HepG2 (cell line): ENCODE measurements at regions not wholly inside any gene's neighbourhood (a gene's known extent, or its start where the extent isn't known, plus 50 kb on each side); places are given as distances from the start of the nearest gene placed in this dataset.

Source experiments
- ATF7-NPFF ChIP-seq: sonication (generic); formaldehyde crosslinking; IDR thresholded peaks from 2 replicates; pipeline ENCODE4 v1.8.1; 2023; ENCODE audit warnings: mild to moderate bottlenecking, low read depth, missing genetic modification reagents, moderate library complexity
- GABPA ChIP-seq, 2 experiments: IDR thresholded peaks; 2 replicates each; pipeline ENCODE4 v1.6.1; 2011 to 2016; ENCODE audit warnings: low read depth in 2 of 2, low read length in 1 of 2, missing biosample characterization in 1 of 2, missing genetic modification characterization in 1 of 2
- IKZF4 ChIP-seq: sonication (generic); formaldehyde crosslinking; IDR thresholded peaks from 2 replicates; pipeline ENCODE4 v1.5.1; 2020; ENCODE audit warnings: borderline replicate concordance, mild to moderate bottlenecking, low read depth, missing genetic modification reagents; ENCODE audit errors: not compliant biosample characterization
- JDP2 ChIP-seq: sonication (generic); formaldehyde crosslinking; IDR thresholded peaks from 2 replicates; pipeline ENCODE4 v1.8.1; 2022; ENCODE audit warnings: missing genetic modification reagents, borderline replicate concordance
- NR2F2 ChIP-seq: IDR thresholded peaks from 2 replicates; pipeline ENCODE4 v1.6.1; 2012; ENCODE audit warnings: low read depth, inconsistent platforms, borderline replicate concordance
- SIN3B ChIP-seq: fragments of 150-350 bp; IDR thresholded peaks from 2 replicates; pipeline ENCODE4 v1.6.1; 2014; ENCODE audit warnings: low read length
- TOPORS ChIP-seq: sonication (generic); formaldehyde crosslinking; IDR thresholded peaks from 2 replicates; pipeline ENCODE4 v1.8.0; 2023; ENCODE audit warnings: mild to moderate bottlenecking, missing genetic modification reagents
- ZNF296 ChIP-seq: sonication (generic); formaldehyde crosslinking; conservative IDR thresholded peaks from 2 replicates; pipeline ENCODE4 v1.5.0; 2020; ENCODE audit warnings: mild to moderate bottlenecking, missing genetic modification reagents
- ZNF432 ChIP-seq: sonication (generic); formaldehyde crosslinking; IDR thresholded peaks from 2 replicates; pipeline ENCODE4 v1.5.0; 2020; ENCODE audit warnings: missing genetic modification reagents, mild to moderate bottlenecking, borderline replicate concordance
- ZNF652 ChIP-seq: IDR thresholded peaks from 2 replicates; pipeline ENCODE4 v1.6.1; 2016; ENCODE audit warnings: low read depth, borderline replicate concordance
- ZNF766 ChIP-seq: sonication (generic); formaldehyde crosslinking; IDR thresholded peaks from 2 replicates; pipeline ENCODE4 v1.5.0; 2020; ENCODE audit warnings: missing genetic modification reagents, borderline replicate concordance
- ZSCAN12 ChIP-seq: sonication (generic); formaldehyde crosslinking; IDR thresholded peaks from 2 replicates; pipeline ENCODE4 v1.9.0; 2021; ENCODE audit warnings: mild to moderate bottlenecking, missing genetic modification reagents
- TF ChIP-seq, protein P1 (sequence below): sonication (generic); formaldehyde crosslinking; IDR thresholded peaks from 2 replicates; pipeline ENCODE4 v1.9.0; 2021; ENCODE audit warnings: missing genetic modification reagents, borderline replicate concordance
- TF ChIP-seq, protein P2 (sequence below): sonication (generic); formaldehyde crosslinking; conservative IDR thresholded peaks from 2 replicates; pipeline ENCODE4 v1.4.0; 2020; ENCODE audit warnings: missing genetic modification reagents
- TF ChIP-seq, protein P3 (sequence below), 2 experiments: sonication (generic) in 1 of 2; formaldehyde crosslinking in 1 of 2; IDR thresholded peaks; 2 replicates each; pipeline versions ENCODE4 v1.6.1 to v1.9.0; 2014 to 2022; ENCODE audit warnings: antibody characterized with exemption in 1 of 2, borderline replicate concordance in 1 of 2, inconsistent platforms in 1 of 2, low read depth in 1 of 2, missing genetic modification reagents in 1 of 2

DNA sequence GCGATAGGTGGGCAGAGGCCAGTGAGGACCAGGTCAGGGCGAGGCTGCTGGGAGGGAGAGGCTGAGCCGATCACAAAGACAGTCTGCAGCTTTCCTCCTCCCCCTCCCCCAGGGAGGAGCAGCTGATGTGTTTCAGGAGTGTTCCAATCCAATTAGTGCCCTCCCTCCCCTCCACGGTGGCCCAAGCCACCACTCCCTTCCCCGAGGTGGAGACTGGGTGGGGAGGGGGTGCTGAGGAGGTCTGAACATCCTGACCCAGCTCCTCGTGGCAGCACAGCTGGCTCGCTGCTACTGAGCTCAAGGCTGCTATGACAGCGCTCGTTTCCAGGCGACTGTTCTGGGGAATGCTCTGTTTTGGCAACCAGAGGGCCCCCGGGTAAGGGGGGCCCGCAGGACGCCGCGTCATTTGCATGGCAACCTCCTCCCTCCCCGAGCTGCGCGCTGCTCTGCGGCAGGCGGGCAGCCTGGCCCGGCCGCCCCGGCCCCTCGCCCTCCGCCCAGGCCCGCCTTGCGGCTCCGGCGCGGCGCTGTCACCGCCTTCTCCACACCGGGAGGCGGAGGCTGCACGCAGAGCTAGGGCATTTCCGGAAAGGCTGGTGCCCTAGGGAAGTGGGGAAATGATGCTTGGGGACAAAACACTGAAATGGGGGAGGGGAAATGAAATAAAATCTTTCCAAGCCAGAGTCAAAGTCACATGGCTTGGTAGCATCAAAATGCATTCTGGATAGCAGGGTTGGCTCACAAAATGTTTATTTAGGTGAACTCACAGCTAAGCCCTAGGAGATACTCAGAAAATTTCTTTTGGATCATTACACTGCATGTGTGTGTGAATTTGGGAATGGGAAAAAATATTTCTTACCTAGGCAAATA is 67.4 kb upstream of the PIM1 start (continued):
- TF ChIP-seq, protein P1, sequence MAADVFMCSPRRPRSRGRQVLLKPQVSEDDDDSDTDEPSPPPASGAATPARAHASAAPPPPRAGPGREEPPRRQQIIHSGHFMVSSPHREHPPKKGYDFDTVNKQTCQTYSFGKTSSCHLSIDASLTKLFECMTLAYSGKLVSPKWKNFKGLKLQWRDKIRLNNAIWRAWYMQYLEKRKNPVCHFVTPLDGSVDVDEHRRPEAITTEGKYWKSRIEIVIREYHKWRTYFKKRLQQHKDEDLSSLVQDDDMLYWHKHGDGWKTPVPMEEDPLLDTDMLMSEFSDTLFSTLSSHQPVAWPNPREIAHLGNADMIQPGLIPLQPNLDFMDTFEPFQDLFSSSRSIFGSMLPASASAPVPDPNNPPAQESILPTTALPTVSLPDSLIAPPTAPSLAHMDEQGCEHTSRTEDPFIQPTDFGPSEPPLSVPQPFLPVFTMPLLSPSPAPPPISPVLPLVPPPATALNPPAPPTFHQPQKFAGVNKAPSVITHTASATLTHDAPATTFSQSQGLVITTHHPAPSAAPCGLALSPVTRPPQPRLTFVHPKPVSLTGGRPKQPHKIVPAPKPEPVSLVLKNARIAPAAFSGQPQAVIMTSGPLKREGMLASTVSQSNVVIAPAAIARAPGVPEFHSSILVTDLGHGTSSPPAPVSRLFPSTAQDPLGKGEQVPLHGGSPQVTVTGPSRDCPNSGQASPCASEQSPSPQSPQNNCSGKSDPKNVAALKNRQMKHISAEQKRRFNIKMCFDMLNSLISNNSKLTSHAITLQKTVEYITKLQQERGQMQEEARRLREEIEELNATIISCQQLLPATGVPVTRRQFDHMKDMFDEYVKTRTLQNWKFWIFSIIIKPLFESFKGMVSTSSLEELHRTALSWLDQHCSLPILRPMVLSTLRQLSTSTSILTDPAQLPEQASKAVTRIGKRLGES (CRISPR knock-in tag), result no peak
- no peak for TF ChIP-seq ZNF652 (CRISPR knock-in tag)
- no peak for TF ChIP-seq IKZF4 (CRISPR knock-in tag)
- no peak; the same call in 1 of the 2 replicates for TF ChIP-seq GABPA (IDR thresholded peaks at IDR 0.05; ENCODE audit: low read depth, low read length)
- TF ChIP-seq GABPA (CRISPR knock-in tag; IDR thresholded peaks at IDR 0.05; ENCODE audit: low read depth), result no peak
- TF ChIP-seq SIN3B, result no peak
- TF ChIP-seq NR2F2, result no peak
- no peak for TF ChIP-seq ZNF296
- TF ChIP-seq, protein P2, sequence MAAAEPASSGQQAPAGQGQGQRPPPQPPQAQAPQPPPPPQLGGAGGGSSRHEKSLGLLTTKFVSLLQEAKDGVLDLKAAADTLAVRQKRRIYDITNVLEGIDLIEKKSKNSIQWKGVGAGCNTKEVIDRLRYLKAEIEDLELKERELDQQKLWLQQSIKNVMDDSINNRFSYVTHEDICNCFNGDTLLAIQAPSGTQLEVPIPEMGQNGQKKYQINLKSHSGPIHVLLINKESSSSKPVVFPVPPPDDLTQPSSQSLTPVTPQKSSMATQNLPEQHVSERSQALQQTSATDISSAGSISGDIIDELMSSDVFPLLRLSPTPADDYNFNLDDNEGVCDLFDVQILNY (CRISPR knock-in tag), result 0 out of 2 replicates have a peak, but pooled peaks have one; percentile 20
- peak; percentile 45; the same call in 1 of the 2 replicates for TF ChIP-seq ATF7-NPFF (CRISPR knock-in tag)
- no peak; the same call in 1 of the 2 replicates for TF ChIP-seq JDP2 (CRISPR knock-in tag)
- TF ChIP-seq ZNF766 (CRISPR knock-in tag), result no peak; the same call in 1 of the 2 replicates
- no peak for TF ChIP-seq ZNF432
- TF ChIP-seq, protein P3, sequence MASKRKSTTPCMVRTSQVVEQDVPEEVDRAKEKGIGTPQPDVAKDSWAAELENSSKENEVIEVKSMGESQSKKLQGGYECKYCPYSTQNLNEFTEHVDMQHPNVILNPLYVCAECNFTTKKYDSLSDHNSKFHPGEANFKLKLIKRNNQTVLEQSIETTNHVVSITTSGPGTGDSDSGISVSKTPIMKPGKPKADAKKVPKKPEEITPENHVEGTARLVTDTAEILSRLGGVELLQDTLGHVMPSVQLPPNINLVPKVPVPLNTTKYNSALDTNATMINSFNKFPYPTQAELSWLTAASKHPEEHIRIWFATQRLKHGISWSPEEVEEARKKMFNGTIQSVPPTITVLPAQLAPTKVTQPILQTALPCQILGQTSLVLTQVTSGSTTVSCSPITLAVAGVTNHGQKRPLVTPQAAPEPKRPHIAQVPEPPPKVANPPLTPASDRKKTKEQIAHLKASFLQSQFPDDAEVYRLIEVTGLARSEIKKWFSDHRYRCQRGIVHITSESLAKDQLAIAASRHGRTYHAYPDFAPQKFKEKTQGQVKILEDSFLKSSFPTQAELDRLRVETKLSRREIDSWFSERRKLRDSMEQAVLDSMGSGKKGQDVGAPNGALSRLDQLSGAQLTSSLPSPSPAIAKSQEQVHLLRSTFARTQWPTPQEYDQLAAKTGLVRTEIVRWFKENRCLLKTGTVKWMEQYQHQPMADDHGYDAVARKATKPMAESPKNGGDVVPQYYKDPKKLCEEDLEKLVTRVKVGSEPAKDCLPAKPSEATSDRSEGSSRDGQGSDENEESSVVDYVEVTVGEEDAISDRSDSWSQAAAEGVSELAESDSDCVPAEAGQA (IDR thresholded peaks at IDR 0.05; ENCODE audit: low read depth), result no peak
- TF ChIP-seq, protein P3 (CRISPR knock-in tag; IDR thresholded peaks at IDR 0.05; ENCODE audit: borderline replicate concordance), result peak; percentile 73; the same call in 1 of the 2 replicates
- 0 out of 2 replicates have a peak, but pooled peaks have one; percentile 43 for TF ChIP-seq TOPORS (CRISPR knock-in tag)
- no peak for TF ChIP-seq ZSCAN12
